ENCODE measurements at regions not wholly inside any gene's neighbourhood (a gene's known extent, or its start where the extent isn't known, plus 50 kb on each side); places are given as distances from the start of the nearest gene placed in this dataset.
A peak's percentile ranks its signal among the peaks of the same experiment; 100 is the strongest.

- no peak for DNase-seq
- H2BK12ac ChIP-seq (ENCODE audit: low read length) = no peak overlapping the region
- H2BK5ac ChIP-seq (ENCODE audit: low read depth, low read length, poor library complexity) = no peak overlapping the region
- no peaks in the 10 kb centered on the region for H3K27me3 ChIP-seq (ENCODE audit: insufficient read depth, low read length)
- peaks cover 3% of the 10 kb centered on the region for H3K9me3 ChIP-seq (ENCODE audit: insufficient read depth, low read depth, low read length)
- H3K4me3 ChIP-seq (ENCODE audit: low read depth, low read length) = no peak overlapping the region
- H4K12ac ChIP-seq (ENCODE audit: low read depth, low read length) = no peak overlapping the region
- H2AK5ac ChIP-seq (ENCODE audit: low read length) = no peak overlapping the region
- H3K4me1 ChIP-seq (ENCODE audit: control insufficient read depth in 1 of 2, insufficient read depth in 2 of 2, low read length in 2 of 2) = no peaks in the 10 kb centered on the region
- no peaks in the 10 kb centered on the region for H3K79me2 ChIP-seq (ENCODE audit: control insufficient read depth, insufficient read depth, low read length, poor library complexity)
- no peak overlapping the region for H3K4me2 ChIP-seq (ENCODE audit: low read length)
- H3K4ac ChIP-seq (ENCODE audit: low read depth, low read length) = no peak overlapping the region
- H3K79me1 ChIP-seq (ENCODE audit: low read length) = no peaks in the 10 kb centered on the region
- no peak overlapping the region for H2AFZ ChIP-seq (ENCODE audit: insufficient read depth, low read length, poor library complexity)
- H3K36me3 ChIP-seq (ENCODE audit: control insufficient read depth in 1 of 2, insufficient read depth in 2 of 2, low read length in 2 of 2) = no peaks in the 10 kb centered on the region
- no peak overlapping the region for H4K91ac ChIP-seq (ENCODE audit: low read depth, low read length)
- no peak overlapping the region for H3K27ac ChIP-seq (ENCODE audit: low read depth, low read length)
- no peak overlapping the region for H2BK120ac ChIP-seq (ENCODE audit: insufficient read depth, low read length, poor library complexity)
- no peak overlapping the region for H3K23ac ChIP-seq (ENCODE audit: low read length)
- no peak overlapping the region for H3K14ac ChIP-seq (ENCODE audit: low read length)
- no peak overlapping the region for H4K8ac ChIP-seq (ENCODE audit: low read depth, low read length)
- no peak overlapping the region for H3K9ac ChIP-seq (ENCODE audit: low read length)
- no peak overlapping the region for H3K18ac ChIP-seq (ENCODE audit: low read length)
- no CpG with 5 or more reads among the region's 27 CpGs for WGBS (ENCODE audit: extremely low coverage, insufficient coverage, insufficient read length)
Observed at GRCh38 chr6:170052991-170053821, 237.7 kb downstream of the DLL1 start.

GRCh38 chr6:170051229-170052172 lies 239.4 kb downstream of the DLL1 start:
- Histone ChIP-seq H2BK5ac (ENCODE audit: low read depth, low read length, poor library complexity) (no peak overlapping the region), H3K79me1 (ENCODE audit: low read length) (no peaks in the 10 kb centered on the region), H3K23ac (ENCODE audit: low read length) (no peak overlapping the region), H3K4ac (ENCODE audit: low read depth, low read length) (no peak overlapping the region), H3K36me3 (ENCODE audit: control insufficient read depth in 1 of 2, insufficient read depth in 2 of 2, low read length in 2 of 2) (no peaks in the 10 kb centered on the region), H2AK5ac (ENCODE audit: low read length) (peak overlapping the region; percentile 22), H2BK12ac (ENCODE audit: low read length) (no peak overlapping the region), H3K9me3 (ENCODE audit: insufficient read depth, low read depth, low read length) (peaks cover 3% of the 10 kb centered on the region), H4K91ac (ENCODE audit: low read depth, low read length) (no peak overlapping the region), H4K8ac (ENCODE audit: low read depth, low read length) (no peak overlapping the region), H3K9ac (ENCODE audit: low read length) (no peak overlapping the region), H2AFZ (ENCODE audit: insufficient read depth, low read length, poor library complexity) (no peak overlapping the region), H3K14ac (ENCODE audit: low read length) (no peak overlapping the region), H3K27ac (ENCODE audit: low read depth, low read length) (no peak overlapping the region), H3K79me2 (ENCODE audit: control insufficient read depth, insufficient read depth, low read length, poor library complexity) (no peaks in the 10 kb centered on the region), H2BK120ac (ENCODE audit: insufficient read depth, low read length, poor library complexity) (no peak overlapping the region), H4K12ac (ENCODE audit: low read depth, low read length) (no peak overlapping the region), H3K4me3 (ENCODE audit: low read depth, low read length) (no peak overlapping the region), H3K4me2 (ENCODE audit: low read length) (no peak overlapping the region), H3K27me3 (ENCODE audit: insufficient read depth, low read length) (no peaks in the 10 kb centered on the region), H3K18ac (ENCODE audit: low read length) (no peak overlapping the region), H3K4me1 (ENCODE audit: control insufficient read depth in 1 of 2, insufficient read depth in 2 of 2, low read length in 2 of 2) (no peaks in the 10 kb centered on the region)
- no peak for DNase-seq
- no CpG with 5 or more reads among the region's 30 CpGs for WGBS (ENCODE audit: extremely low coverage, insufficient coverage, insufficient read length)

GRCh38 chr6:170050591-170051041 lies 240.3 kb downstream of the DLL1 start:
- Histone ChIP-seq H3K23ac (ENCODE audit: low read length) (no peak overlapping the region), H3K4me1 (ENCODE audit: control insufficient read depth in 1 of 2, insufficient read depth in 2 of 2, low read length in 2 of 2) (no peaks in the 10 kb centered on the region)

GRCh38 chr6:170049641-170050561 lies 241.0 kb downstream of the DLL1 start:
- no peak overlapping the region for H4K8ac ChIP-seq (ENCODE audit: low read depth, low read length)
- H4K91ac ChIP-seq (ENCODE audit: low read depth, low read length) = no peak overlapping the region
- no peaks in the 10 kb centered on the region for H3K27me3 ChIP-seq (ENCODE audit: insufficient read depth, low read length)
- no CpG with 5 or more reads among the region's 38 CpGs for WGBS (ENCODE audit: extremely low coverage, insufficient coverage, insufficient read length)
- no peak overlapping the region for H2BK5ac ChIP-seq (ENCODE audit: low read depth, low read length, poor library complexity)
- DNase-seq = peak; percentile 36 to 50
- no peak overlapping the region for H3K18ac ChIP-seq (ENCODE audit: low read length)
- no peak overlapping the region for H3K23ac ChIP-seq (ENCODE audit: low read length)
- H3K4me2 ChIP-seq (ENCODE audit: low read length) = no peak overlapping the region
- no peaks in the 10 kb centered on the region for H3K4me1 ChIP-seq (ENCODE audit: control insufficient read depth in 1 of 2, insufficient read depth in 2 of 2, low read length in 2 of 2)
- H2AK5ac ChIP-seq (ENCODE audit: low read length) = no peak overlapping the region
- H3K79me2 ChIP-seq (ENCODE audit: control insufficient read depth, insufficient read depth, low read length, poor library complexity) = no peaks in the 10 kb centered on the region
- no peak overlapping the region for H3K4me3 ChIP-seq (ENCODE audit: low read depth, low read length)
- no peaks in the 10 kb centered on the region for H3K79me1 ChIP-seq (ENCODE audit: low read length)
- H2BK12ac ChIP-seq (ENCODE audit: low read length) = no peak overlapping the region
- H3K4ac ChIP-seq (ENCODE audit: low read depth, low read length) = no peak overlapping the region
- H4K12ac ChIP-seq (ENCODE audit: low read depth, low read length) = no peak overlapping the region
- H3K36me3 ChIP-seq (ENCODE audit: control insufficient read depth in 1 of 2, insufficient read depth in 2 of 2, low read length in 2 of 2) = no peaks in the 10 kb centered on the region
- no peak overlapping the region for H2BK120ac ChIP-seq (ENCODE audit: insufficient read depth, low read length, poor library complexity)
- H3K9ac ChIP-seq (ENCODE audit: low read length) = no peak overlapping the region
- H3K9me3 ChIP-seq (ENCODE audit: insufficient read depth, low read depth, low read length) = peaks cover 3% of the 10 kb centered on the region
- H2AFZ ChIP-seq (ENCODE audit: insufficient read depth, low read length, poor library complexity) = no peak overlapping the region
- no peak overlapping the region for H3K14ac ChIP-seq (ENCODE audit: low read length)
- H3K27ac ChIP-seq (ENCODE audit: low read depth, low read length) = no peak overlapping the region

More at GRCh38 chr6:170050591-170051041, 240.3 kb downstream of the DLL1 start:
- no peak overlapping the region for H2BK5ac ChIP-seq (ENCODE audit: low read depth, low read length, poor library complexity)
- no peak overlapping the region for H4K8ac ChIP-seq (ENCODE audit: low read depth, low read length)
- H4K12ac ChIP-seq (ENCODE audit: low read depth, low read length) = no peak overlapping the region
- no peaks in the 10 kb centered on the region for H3K36me3 ChIP-seq (ENCODE audit: control insufficient read depth in 1 of 2, insufficient read depth in 2 of 2, low read length in 2 of 2)
- no peak overlapping the region for H2AFZ ChIP-seq (ENCODE audit: insufficient read depth, low read length, poor library complexity)
- no peak overlapping the region for H3K14ac ChIP-seq (ENCODE audit: low read length)
- H4K91ac ChIP-seq (ENCODE audit: low read depth, low read length) = no peak overlapping the region
- no peak overlapping the region for H2AK5ac ChIP-seq (ENCODE audit: low read length)
- H3K4me2 ChIP-seq (ENCODE audit: low read length) = no peak overlapping the region
- peaks cover 3% of the 10 kb centered on the region for H3K9me3 ChIP-seq (ENCODE audit: insufficient read depth, low read depth, low read length)
- no peak overlapping the region for H2BK12ac ChIP-seq (ENCODE audit: low read length)
- H3K4ac ChIP-seq (ENCODE audit: low read depth, low read length) = no peak overlapping the region
- H3K18ac ChIP-seq (ENCODE audit: low read length) = no peak overlapping the region
- no peak overlapping the region for H3K9ac ChIP-seq (ENCODE audit: low read length)
- no peaks in the 10 kb centered on the region for H3K79me2 ChIP-seq (ENCODE audit: control insufficient read depth, insufficient read depth, low read length, poor library complexity)
- DNase-seq = no peak
- H2BK120ac ChIP-seq (ENCODE audit: insufficient read depth, low read length, poor library complexity) = no peak overlapping the region
- H3K4me3 ChIP-seq (ENCODE audit: low read depth, low read length) = no peak overlapping the region
- H3K79me1 ChIP-seq (ENCODE audit: low read length) = no peaks in the 10 kb centered on the region
- WGBS (ENCODE audit: extremely low coverage, insufficient coverage, insufficient read length) = no CpG with 5 or more reads among the region's 15 CpGs
- no peak overlapping the region for H3K27ac ChIP-seq (ENCODE audit: low read depth, low read length)
- H3K27me3 ChIP-seq (ENCODE audit: insufficient read depth, low read length) = no peaks in the 10 kb centered on the region

Data from trophoblast cell (in vitro differentiated cells and primary cell).